ENCODE measurements at regions not wholly inside any gene's neighbourhood (a gene's known extent, or its start where the extent isn't known, plus 50 kb on each side); places are given as distances from the start of the nearest gene placed in this dataset.

DNA sequence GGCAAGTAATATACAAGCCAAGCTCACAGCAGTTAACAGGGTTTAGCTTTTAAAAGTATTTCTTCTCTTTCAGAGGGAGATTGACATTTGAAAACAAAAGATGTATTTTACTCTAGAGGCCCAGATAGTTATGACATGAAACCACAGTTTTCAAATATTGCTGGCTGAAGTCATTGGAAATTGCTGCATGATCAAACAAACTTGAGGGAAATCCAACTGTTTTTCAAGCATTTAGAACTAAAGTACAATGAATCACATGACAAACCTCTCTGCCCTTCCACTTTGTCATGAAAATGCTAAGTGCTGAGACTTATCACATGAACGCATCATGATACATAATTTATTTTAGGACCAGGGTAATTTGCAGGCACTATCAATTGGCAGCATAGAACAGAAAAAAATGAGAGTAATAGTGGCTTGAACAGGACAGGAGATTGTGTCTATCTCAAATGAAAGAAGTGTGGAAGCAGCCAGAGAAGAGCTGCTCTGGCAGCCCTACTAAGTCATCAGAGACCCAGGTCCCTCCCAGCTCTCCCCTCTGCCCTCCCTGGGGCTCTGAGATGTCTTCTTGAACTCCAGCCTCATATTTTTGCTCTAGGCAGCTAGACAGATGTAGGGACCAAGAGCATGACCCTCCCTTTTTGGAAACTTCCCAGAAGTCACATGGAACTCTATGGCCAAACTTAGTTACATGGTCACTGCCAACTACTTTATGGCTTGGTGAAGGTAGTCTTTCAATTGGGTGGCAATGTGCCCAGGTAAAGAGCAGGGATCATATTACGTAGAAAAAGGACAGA lies 90.1 kb upstream of the PELI2 start:
- no peak for ATAC-seq
- Histone ChIP-seq H3K4me1 (peaks cover 0 to 16% (median 8%) of the 10 kb centered on the region in 12 donors), H3K9me3 (no peaks in the 10 kb centered on the region), H3K36me3 (no peaks in the 10 kb centered on the region), H3K27ac (peak overlapping the region in 2 of 12 donors; percentile 15 to 25), H3K27me3 (no peaks in the 10 kb centered on the region), H3K4me3 (peak overlapping the region in 1 of 12 donors; percentile 6)
- DNase-seq: no peak
- TF ChIP-seq POLR2A (IDR thresholded peaks at IDR 0.05): no peak
- TF ChIP-seq, protein P1, sequence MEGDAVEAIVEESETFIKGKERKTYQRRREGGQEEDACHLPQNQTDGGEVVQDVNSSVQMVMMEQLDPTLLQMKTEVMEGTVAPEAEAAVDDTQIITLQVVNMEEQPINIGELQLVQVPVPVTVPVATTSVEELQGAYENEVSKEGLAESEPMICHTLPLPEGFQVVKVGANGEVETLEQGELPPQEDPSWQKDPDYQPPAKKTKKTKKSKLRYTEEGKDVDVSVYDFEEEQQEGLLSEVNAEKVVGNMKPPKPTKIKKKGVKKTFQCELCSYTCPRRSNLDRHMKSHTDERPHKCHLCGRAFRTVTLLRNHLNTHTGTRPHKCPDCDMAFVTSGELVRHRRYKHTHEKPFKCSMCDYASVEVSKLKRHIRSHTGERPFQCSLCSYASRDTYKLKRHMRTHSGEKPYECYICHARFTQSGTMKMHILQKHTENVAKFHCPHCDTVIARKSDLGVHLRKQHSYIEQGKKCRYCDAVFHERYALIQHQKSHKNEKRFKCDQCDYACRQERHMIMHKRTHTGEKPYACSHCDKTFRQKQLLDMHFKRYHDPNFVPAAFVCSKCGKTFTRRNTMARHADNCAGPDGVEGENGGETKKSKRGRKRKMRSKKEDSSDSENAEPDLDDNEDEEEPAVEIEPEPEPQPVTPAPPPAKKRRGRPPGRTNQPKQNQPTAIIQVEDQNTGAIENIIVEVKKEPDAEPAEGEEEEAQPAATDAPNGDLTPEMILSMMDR (IDR thresholded peaks at IDR 0.05): no peak
- WGBS, 4 donors: 42 to 48% (median 44%) methylated on average over 2 of the region's 2 CpGs
- intact Hi-C loops (cut with DNase I): no loop called here

DNA sequence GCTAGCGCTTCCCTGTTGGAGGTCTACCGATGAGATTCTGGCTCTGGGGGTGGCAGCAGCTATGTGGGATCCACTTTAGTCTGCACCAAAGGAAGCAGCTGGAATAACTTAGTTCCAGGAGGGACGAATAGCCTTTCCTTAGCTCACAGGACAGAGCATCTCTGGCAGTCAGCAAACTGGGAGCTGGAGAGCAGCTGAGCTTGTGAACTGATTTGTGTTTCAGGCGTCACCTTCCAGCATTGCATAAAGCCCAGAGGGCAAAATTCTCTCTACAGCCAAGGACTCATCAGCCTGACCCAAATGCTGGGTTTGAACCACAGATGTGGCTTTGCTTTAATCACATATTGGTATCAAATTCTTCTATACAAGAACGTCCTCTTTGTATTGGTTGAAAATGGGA lies 81.9 kb upstream of the PELI2 start:
- ATAC-seq (no peak), DNase-seq (no peak)
- Histone ChIP-seq H3K27me3 (peaks cover 0 to 9% (median 0%) of the 10 kb centered on the region in 9 donors), H3K4me3 (no peak overlapping the region), H3K36me3 (no peaks in the 10 kb centered on the region), H3K27ac (no peak overlapping the region), H3K4me1 (no peaks in the 10 kb centered on the region), H3K9me3 (no peaks in the 10 kb centered on the region)
- 74 to 80% (median 77%) methylated on average over 5 of the region's 5 CpGs for WGBS, 4 donors
- intact Hi-C loops (cut with DNase I): no loop called here
- TF ChIP-seq, protein P1 (IDR thresholded peaks at IDR 0.05): no peak
- TF ChIP-seq POLR2A (IDR thresholded peaks at IDR 0.05): no peak

DNA sequence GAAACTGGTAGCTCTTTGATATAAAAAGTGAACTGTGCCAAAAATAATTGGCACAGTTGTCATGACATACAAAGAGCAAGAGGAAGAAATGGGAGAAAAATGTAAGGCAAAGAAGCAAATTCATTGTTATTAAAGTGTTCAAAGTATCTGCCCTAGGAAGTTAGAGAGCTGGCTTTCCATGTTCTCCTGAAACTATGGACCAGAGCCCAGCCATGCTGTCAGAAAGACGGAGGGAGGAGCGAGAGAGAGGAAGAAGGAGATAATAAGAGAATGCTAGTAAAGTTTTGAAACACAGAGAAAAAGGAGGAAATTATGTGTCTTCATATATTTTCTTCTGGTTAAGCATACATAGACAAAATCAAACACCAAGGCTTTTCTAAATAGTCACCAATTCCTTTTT lies 78.1 kb upstream of the PELI2 start:
- Histone ChIP-seq H3K27me3 (peaks cover 0 to 9% (median 0%) of the 10 kb centered on the region in 9 donors), H3K9me3 (no peaks in the 10 kb centered on the region), H3K27ac (no peak overlapping the region), H3K4me3 (no peak overlapping the region), H3K36me3 (no peaks in the 10 kb centered on the region), H3K4me1 (no peaks in the 10 kb centered on the region)
- 43 to 69% (median 46%) methylated on average over 2 of the region's 2 CpGs for WGBS, 4 donors
- no peak for TF ChIP-seq POLR2A (IDR thresholded peaks at IDR 0.05)
- TF ChIP-seq, protein P1 (IDR thresholded peaks at IDR 0.05): no peak
- ATAC-seq (no peak), DNase-seq (no peak)
- intact Hi-C loops (cut with DNase I): no loop called here

DNA sequence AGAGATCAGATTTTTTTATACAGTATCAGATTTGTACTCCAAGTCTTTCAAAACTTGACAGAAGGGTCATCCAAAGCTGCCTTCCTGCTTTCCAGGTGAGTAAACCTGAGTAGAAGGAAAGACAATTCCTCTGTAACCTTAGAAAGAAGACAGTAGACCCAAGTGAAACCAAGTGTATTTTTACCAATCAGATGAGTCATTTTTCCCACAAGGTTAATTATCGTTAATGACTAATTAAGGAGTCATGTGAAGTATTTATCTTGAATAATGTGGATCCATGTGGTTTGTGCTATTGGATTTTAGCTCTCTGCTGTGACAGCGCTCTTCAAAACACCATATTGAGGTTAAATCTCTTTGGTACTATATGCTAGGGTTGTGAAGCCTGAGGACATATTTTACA lies 74.0 kb upstream of the PELI2 start:
- Histone ChIP-seq H3K27me3 (peaks cover 0 to 4% (median 0%) of the 10 kb centered on the region in 9 donors), H3K9me3 (no peaks in the 10 kb centered on the region), H3K27ac (no peak overlapping the region), H3K4me3 (no peak overlapping the region), H3K4me1 (no peaks in the 10 kb centered on the region), H3K36me3 (no peaks in the 10 kb centered on the region)
- intact Hi-C loops (cut with DNase I): no loop called here
- WGBS, 4 donors: 90 to 96% (median 93%) methylated on average over 2 of the region's 2 CpGs
- DNase-seq (no peak), ATAC-seq (no peak)
- TF ChIP-seq, protein P1 (IDR thresholded peaks at IDR 0.05): no peak
- TF ChIP-seq POLR2A (IDR thresholded peaks at IDR 0.05): no peak
